MM.1S (cell line): ENCODE measurements at regions not wholly inside any gene's neighbourhood (a gene's known extent, or its start where the extent isn't known, plus 50 kb on each side); places are given as distances from the start of the nearest gene placed in this dataset.

ENCODE experiments used
- CTCF ChIP-seq: fragments of 300-600 bp; sonication (generic); IDR thresholded peaks from 2 replicates; pipeline ENCODE4 v1.5.1; 2016; ENCODE audit warnings: antibody characterized with exemption, low read length, mixed read lengths
- EZH2 ChIP-seq: fragments of 300-600 bp; sonication (generic); optimal IDR thresholded peaks from 2 replicates; pipeline ENCODE3; 2017; ENCODE audit warnings: low read depth, mild to moderate bottlenecking, antibody characterized with exemption, low read length, mixed read lengths
- EZH2phosphoT487 ChIP-seq: fragments of 300-600 bp; sonication (generic); IDR thresholded peaks from 2 replicates; pipeline ENCODE4 v1.6.1; 2018; ENCODE audit warnings: antibody characterized with exemption, low read length

GRCh38 chr7:125383324-125383723 lies 453.7 kb upstream of the POT1 start:
- TF ChIP-seq EZH2phosphoT487, result no peak
- peak; percentile 46 for TF ChIP-seq CTCF
- no peak for TF ChIP-seq EZH2
